ENCODE measurements at regions not wholly inside any gene's neighbourhood (a gene's known extent, or its start where the extent isn't known, plus 50 kb on each side); places are given as distances from the start of the nearest gene placed in this dataset.

- TF ChIP-seq CTCF (conservative IDR thresholded peaks at IDR 0.05): no peak
- no peak for TF ChIP-seq EZH2 (IDR thresholded peaks at IDR 0.05; ENCODE audit: low read depth)
These were observed 73.1 kb upstream of the CXCR4 start for GRCh38 chr2:136191041-136191440.
